Calu3 (cell line): ENCODE measurements at regions not wholly inside any gene's neighbourhood (a gene's known extent, or its start where the extent isn't known, plus 50 kb on each side); places are given as distances from the start of the nearest gene placed in this dataset.

Experiments
- BruUV-seq: library from RNA; stranded (reverse); fragments of 400-500 nt; replicated peaks from 2 replicates; lab custom pipeline; 2021; lab: Mats Ljungman, UMichigan
- CTCF ChIA-PET: fragments of 300-600 bp; sonication (Branson Sonifier 250); formaldehyde crosslinking; loops from one replicate; lab custom pipeline; 2022; ENCODE audit warnings: antibody characterized with exemption; lab: Charles Lee
- DNase-seq: peaks from one replicate; pipeline ENCODE4 v3.0.0; 2022
- H3K27ac Mint-ChIP-seq: one replicate; pipeline ENCODE4 v1.8.0; 2022; ENCODE audit warnings: mixed read lengths; ENCODE audit not compliant: unreplicated experiment
- H3K27me3 Mint-ChIP-seq: one replicate; pipeline ENCODE4 v1.8.0; 2022; ENCODE audit warnings: mixed read lengths; ENCODE audit not compliant: unreplicated experiment
- H3K36me3 Mint-ChIP-seq: one replicate; pipeline ENCODE4 v1.8.0; 2022; ENCODE audit warnings: mild to moderate bottlenecking, moderate library complexity, mixed read lengths; ENCODE audit not compliant: insufficient read depth, unreplicated experiment
- H3K4me1 Mint-ChIP-seq: one replicate; pipeline ENCODE4 v1.8.0; 2022; ENCODE audit warnings: mild to moderate bottlenecking, low read depth, mixed read lengths; ENCODE audit not compliant: unreplicated experiment
- H3K4me3 Mint-ChIP-seq: one replicate; pipeline ENCODE4 v1.8.0; 2022; ENCODE audit warnings: mild to moderate bottlenecking, low read depth, moderate library complexity, mixed read lengths; ENCODE audit not compliant: unreplicated experiment
- H3K9me3 Mint-ChIP-seq: one replicate; pipeline ENCODE4 v1.8.0; 2022; ENCODE audit warnings: low read depth, mixed read lengths; ENCODE audit not compliant: unreplicated experiment
- intact Hi-C: fragments of 100-400 bp; cut with micrococcal nuclease; formaldehyde crosslinking; loops from one replicate; pipeline ENCODE4 v1.10.0; 2022; ENCODE audit not compliant: unreplicated experiment
- TF ChIP-seq, protein P1 (sequence below): fragments of 200-600 bp; IDR thresholded peaks from one replicate; pipeline ENCODE4 v1.8.0; 2022; ENCODE audit warnings: antibody characterized with exemption; ENCODE audit not compliant: unreplicated experiment

DNA sequence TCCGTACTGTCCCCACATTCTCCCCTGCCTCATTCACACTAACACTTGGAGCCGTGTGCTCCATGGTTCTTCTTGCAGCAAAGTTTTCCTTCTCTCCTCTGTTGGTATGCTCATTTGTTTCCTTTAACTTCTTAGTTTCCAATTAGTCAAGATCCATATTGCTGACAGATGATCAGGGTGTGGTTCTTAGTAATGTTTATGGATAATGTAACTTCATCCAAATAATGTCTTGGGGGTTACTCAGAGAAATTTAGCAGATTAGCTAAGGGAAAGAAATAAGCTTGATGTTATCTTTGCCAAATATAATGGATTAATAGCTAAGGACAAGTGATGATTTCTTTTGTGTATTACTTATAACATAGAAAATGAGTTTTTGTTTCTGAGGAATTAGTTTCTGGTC, 174.4 kb downstream of the NUFIP1 start:
- CTCF ChIA-PET: no interaction called here
- no TSS peak for BruUV-seq
- peak overlapping the region; percentile 11 for H3K27ac Mint-ChIP-seq
- no peaks in the 10 kb centered on the region for H3K27me3 Mint-ChIP-seq
- DNase-seq: no peak
- TF ChIP-seq, protein P1, sequence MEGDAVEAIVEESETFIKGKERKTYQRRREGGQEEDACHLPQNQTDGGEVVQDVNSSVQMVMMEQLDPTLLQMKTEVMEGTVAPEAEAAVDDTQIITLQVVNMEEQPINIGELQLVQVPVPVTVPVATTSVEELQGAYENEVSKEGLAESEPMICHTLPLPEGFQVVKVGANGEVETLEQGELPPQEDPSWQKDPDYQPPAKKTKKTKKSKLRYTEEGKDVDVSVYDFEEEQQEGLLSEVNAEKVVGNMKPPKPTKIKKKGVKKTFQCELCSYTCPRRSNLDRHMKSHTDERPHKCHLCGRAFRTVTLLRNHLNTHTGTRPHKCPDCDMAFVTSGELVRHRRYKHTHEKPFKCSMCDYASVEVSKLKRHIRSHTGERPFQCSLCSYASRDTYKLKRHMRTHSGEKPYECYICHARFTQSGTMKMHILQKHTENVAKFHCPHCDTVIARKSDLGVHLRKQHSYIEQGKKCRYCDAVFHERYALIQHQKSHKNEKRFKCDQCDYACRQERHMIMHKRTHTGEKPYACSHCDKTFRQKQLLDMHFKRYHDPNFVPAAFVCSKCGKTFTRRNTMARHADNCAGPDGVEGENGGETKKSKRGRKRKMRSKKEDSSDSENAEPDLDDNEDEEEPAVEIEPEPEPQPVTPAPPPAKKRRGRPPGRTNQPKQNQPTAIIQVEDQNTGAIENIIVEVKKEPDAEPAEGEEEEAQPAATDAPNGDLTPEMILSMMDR: no peak
- H3K9me3 Mint-ChIP-seq: no peaks in the 10 kb centered on the region
- peaks cover 76% of the 10 kb centered on the region for H3K4me1 Mint-ChIP-seq
- H3K36me3 Mint-ChIP-seq: no peaks in the 10 kb centered on the region
- intact Hi-C loops: loop anchor here (10.0 kb wide), 2 partner anchors 50 to 100 kb away; no protein-coding TSS in a partner anchor
- H3K4me3 Mint-ChIP-seq: no peak overlapping the region

DNA sequence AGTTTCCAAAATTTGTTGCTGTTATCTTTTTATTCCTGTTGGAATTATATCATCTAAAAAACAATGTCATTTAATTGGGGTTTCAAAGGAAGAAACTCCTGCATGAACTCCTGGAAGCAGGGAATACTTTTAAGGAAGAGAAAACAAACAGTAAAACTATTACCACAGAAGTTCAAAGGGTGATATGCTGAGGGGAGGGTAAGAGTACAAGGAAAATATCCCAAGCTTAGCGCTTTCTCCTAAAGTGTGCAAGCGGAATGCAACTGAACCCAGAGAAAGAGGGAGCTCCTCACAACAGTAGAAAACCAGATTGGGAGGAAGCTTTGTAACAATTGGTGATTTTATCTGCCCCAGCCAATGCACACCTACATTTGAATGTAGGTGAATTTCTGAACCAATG, 175.1 kb downstream of the NUFIP1 start:
- intact Hi-C loops: loop anchor here (10.0 kb wide), 2 partner anchors 49 to 99 kb away; no protein-coding TSS in a partner anchor
- no peaks in the 10 kb centered on the region for H3K36me3 Mint-ChIP-seq
- no TSS peak for BruUV-seq
- H3K4me3 Mint-ChIP-seq: no peak overlapping the region
- no peak overlapping the region for H3K27ac Mint-ChIP-seq
- no peaks in the 10 kb centered on the region for H3K9me3 Mint-ChIP-seq
- peaks cover 70% of the 10 kb centered on the region for H3K4me1 Mint-ChIP-seq
- TF ChIP-seq, protein P1: no peak
- H3K27me3 Mint-ChIP-seq: no peaks in the 10 kb centered on the region
- no peak for DNase-seq
- CTCF ChIA-PET: no interaction called here

DNA sequence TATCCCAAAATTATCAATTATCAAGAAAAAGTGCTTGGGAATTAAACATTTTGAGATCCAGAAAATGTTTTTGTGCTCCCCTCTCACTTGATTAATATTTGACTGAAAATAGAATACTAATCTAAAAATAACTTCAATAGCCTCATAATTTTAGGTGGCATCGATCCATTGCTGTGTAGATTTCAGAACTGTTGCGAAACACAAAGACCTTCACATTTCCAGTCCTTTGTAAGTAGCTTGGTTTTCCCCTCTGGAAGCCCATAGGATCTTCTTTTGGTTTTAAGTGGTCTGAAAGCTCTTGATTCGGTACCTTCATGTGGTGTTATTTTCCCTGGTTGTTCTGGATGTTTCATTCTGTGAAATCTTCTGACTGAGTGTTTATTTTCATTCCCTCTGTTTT, 176.5 kb downstream of the NUFIP1 start:
- Mint-ChIP-seq H3K4me3 (no peak overlapping the region), H3K4me1 (peaks cover 56% of the 10 kb centered on the region), H3K27ac (no peak overlapping the region), H3K27me3 (no peaks in the 10 kb centered on the region), H3K9me3 (no peaks in the 10 kb centered on the region), H3K36me3 (no peaks in the 10 kb centered on the region)
- BruUV-seq: no TSS peak
- CTCF ChIA-PET: no interaction called here
- TF ChIP-seq, protein P1: no peak
- intact Hi-C loops: loop anchor here (10.0 kb wide), 2 partner anchors 48 to 98 kb away; no protein-coding TSS in a partner anchor
- no peak for DNase-seq

DNA sequence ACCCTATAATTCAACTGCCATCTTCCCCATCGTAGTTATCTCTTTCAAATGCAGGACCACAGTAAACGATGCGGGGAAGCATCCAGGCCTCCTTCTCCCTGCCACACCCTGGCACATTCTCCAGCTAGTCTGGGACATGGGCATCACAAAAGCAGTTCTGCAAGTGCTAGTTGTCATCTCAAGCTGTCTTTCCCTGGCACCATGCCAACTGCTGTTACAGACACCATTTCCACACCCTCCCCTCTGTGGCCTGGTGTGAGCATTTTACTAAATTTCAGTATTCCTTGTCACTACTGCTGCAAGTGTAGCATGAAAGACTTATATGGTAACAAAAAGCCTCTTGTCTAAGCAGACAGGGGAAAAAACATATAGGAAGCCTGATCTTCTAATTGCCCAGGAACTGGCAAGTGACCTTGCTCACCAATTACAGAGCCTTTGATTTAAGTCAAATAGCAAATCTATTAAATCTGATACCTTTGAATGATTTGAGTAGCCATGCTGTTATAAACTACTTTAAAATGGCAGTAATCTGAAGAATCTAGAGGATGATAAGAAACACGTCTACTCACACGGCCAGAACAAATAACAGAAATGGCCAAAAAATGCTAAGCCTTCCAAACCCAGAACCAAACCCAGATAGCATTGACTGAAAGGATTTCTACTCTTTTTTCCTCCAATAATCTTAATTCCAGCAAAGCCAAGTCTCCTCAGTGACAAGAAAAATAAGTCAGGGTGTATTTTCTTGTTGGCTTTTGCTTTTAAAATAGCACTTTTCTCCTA, 179.0 kb downstream of the NUFIP1 start:
- Mint-ChIP-seq H3K4me3 (no peak overlapping the region), H3K27me3 (no peaks in the 10 kb centered on the region), H3K27ac (no peak overlapping the region), H3K36me3 (no peaks in the 10 kb centered on the region), H3K4me1 (peaks cover 36% of the 10 kb centered on the region), H3K9me3 (no peaks in the 10 kb centered on the region)
- CTCF ChIA-PET: no interaction called here
- TF ChIP-seq, protein P1: no peak
- BruUV-seq: no TSS peak
- peak; percentile 11 for DNase-seq
- intact Hi-C loops: loop anchor here (10.0 kb wide), 2 partner anchors 45 to 95 kb away; no protein-coding TSS in a partner anchor
